Mucosa of descending colon (tissue), 3 donors: ENCODE measurements at regions not wholly inside any gene's neighbourhood (a gene's known extent, or its start where the extent isn't known, plus 50 kb on each side); places are given as distances from the start of the nearest gene placed in this dataset.

ENCODE experiments used
- ATAC-seq: fragments of 200-7000 bp; cut with Tn5 transposase; one replicate; pipeline ENCODE4 v1.9.1; 2020; ENCODE audit warnings: mild to moderate bottlenecking, moderate library complexity
- DNase-seq, 3 donors: peaks; one replicate each; pipeline ENCODE4 v3.0.0-alpha.2; 2020
- H3K36me3 ChIP-seq: fragments of 200-600 bp; one replicate; pipeline ENCODE4 v1.8.0; 2021; ENCODE audit warnings: low read depth, mild to moderate bottlenecking
- H3K4me1 ChIP-seq: fragments of 200-600 bp; one replicate; pipeline ENCODE4 v1.8.0; 2021; ENCODE audit warnings: low read depth, mild to moderate bottlenecking
- H3K4me3 ChIP-seq: fragments of 200-600 bp; one replicate; pipeline ENCODE4 v1.8.0; 2021; ENCODE audit warnings: mild to moderate bottlenecking
- H3K9me3 ChIP-seq: fragments of 200-600 bp; one replicate; pipeline ENCODE4 v1.8.0; 2021; ENCODE audit warnings: mild to moderate bottlenecking
- intact Hi-C, 2 donors: fragments of 100-400 bp; cut with DNase I in 1 of 2; cut with micrococcal nuclease in 1 of 2; formaldehyde crosslinking; loops; one replicate each; pipeline versions ENCODE4 v1.11.0 to v1.11.1; 2022; cut with DNase I, micrococcal nuclease
- TF ChIP-seq, protein P1 (sequence below): fragments of 200-600 bp; IDR thresholded peaks from one replicate; pipeline ENCODE4 v1.8.0; 2022; ENCODE audit warnings: antibody characterized with exemption, mild to moderate bottlenecking
- donor health status: DM: no; HTN: no; CAD: no; lungs with moderate emphysema.
- donor health status: DM: no; HTN: no; CAD: no.
- donor health status: DM: no; HTN: yes; CAD: no.

DNA sequence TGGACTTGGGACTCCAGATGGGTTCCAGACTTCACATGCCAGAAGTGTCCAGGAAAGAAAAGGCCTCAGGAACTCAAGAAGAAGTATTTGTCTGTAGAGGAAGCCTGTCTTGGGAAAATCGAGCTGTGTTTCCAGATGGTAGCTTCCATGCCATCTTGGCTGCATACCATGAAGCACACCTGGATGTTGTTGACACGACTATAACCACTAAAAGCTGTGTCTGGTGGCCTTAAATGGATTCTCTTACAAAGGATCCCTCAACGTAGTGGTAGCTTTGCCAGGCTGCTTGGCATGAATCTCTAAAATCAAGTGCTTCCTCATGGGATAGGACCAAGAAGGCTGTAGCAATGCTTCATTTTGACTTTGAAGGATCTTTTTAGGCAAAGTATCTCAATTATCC is 313.4 kb upstream of the BOD1L1 start:
- DNase-seq (no peak), ATAC-seq (no peak)
- Histone ChIP-seq H3K4me1 (no peaks in the 10 kb centered on the region), H3K4me3 (no peak overlapping the region), H3K9me3 (no peaks in the 10 kb centered on the region), H3K36me3 (no peaks in the 10 kb centered on the region)
- TF ChIP-seq, protein P1, sequence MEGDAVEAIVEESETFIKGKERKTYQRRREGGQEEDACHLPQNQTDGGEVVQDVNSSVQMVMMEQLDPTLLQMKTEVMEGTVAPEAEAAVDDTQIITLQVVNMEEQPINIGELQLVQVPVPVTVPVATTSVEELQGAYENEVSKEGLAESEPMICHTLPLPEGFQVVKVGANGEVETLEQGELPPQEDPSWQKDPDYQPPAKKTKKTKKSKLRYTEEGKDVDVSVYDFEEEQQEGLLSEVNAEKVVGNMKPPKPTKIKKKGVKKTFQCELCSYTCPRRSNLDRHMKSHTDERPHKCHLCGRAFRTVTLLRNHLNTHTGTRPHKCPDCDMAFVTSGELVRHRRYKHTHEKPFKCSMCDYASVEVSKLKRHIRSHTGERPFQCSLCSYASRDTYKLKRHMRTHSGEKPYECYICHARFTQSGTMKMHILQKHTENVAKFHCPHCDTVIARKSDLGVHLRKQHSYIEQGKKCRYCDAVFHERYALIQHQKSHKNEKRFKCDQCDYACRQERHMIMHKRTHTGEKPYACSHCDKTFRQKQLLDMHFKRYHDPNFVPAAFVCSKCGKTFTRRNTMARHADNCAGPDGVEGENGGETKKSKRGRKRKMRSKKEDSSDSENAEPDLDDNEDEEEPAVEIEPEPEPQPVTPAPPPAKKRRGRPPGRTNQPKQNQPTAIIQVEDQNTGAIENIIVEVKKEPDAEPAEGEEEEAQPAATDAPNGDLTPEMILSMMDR, result no peak
- intact Hi-C loops, result no loop called here

DNA sequence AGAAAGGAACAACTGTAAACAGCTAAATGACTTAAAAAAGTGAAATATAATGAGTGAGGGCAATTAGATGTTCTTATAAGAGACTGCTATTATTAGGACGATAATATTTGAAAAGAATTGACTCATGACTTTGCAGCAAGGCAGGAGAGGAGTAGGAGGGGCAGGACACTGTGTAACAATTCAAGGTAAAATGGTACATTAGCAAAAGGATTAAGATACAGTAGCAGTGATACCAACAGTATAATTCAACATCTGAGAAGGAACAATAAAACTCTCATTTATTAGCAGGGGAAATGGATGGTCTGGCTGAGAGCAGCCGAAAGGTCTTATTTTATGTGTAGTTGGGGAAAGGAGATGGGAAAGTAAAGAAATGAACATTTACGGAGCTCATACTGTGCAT is 315.5 kb upstream of the BOD1L1 start:
- no peaks in the 10 kb centered on the region for H3K9me3 ChIP-seq
- TF ChIP-seq, protein P1, result no peak
- intact Hi-C loops, result no loop called here
- no peak for ATAC-seq
- no peak overlapping the region for H3K4me3 ChIP-seq
- DNase-seq, result no peak
- no peaks in the 10 kb centered on the region for H3K36me3 ChIP-seq
- H3K4me1 ChIP-seq, result no peaks in the 10 kb centered on the region

DNA sequence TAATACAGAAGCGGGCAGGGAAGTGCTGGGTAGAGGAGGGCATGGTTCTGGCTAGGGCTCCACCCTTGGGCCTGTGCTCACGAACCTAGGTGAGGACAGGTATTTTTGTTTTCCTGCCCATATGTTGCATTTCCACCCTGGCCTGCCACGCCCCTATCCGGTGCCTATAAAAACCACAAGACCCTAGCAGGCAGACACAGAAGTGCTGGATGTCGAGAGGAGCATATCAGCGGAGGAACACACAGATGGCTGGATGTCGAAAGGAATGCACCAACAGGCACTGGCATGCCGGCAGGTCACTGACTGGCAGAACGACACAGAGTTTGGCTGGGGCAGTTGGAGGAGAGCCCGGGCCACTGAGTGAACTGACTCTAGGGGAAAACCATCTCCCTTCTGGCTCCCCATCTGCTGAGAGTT is 316.6 kb upstream of the BOD1L1 start:
- H3K36me3 ChIP-seq, result no peaks in the 10 kb centered on the region
- ATAC-seq (no peak), DNase-seq (no peak)
- H3K4me3 ChIP-seq, result no peak overlapping the region
- TF ChIP-seq, protein P1, result no peak
- no peaks in the 10 kb centered on the region for H3K9me3 ChIP-seq
- no peaks in the 10 kb centered on the region for H3K4me1 ChIP-seq
- intact Hi-C loops, result no loop called here

DNA sequence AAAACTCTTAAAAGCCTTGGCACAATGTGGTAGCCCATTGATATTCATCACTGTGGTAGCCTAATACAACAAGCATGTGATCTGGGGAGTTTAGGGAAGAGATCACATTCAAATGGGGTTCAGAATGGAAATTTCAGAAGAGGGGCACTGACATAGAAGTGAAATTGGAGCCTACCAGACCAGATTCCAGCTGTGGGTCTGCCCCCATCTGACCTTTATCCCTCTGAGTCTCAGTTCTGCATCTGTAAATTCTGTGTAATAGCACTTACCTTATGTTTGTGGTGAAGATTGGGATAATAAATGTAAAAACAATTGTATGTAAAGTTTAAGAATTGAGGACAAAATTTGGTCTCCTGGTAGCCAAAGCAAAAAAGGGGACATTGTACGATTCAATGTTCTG is 320.4 kb upstream of the BOD1L1 start:
- Histone ChIP-seq H3K4me1 (no peaks in the 10 kb centered on the region), H3K9me3 (no peaks in the 10 kb centered on the region), H3K4me3 (no peak overlapping the region), H3K36me3 (no peaks in the 10 kb centered on the region)
- ATAC-seq (no peak), DNase-seq (no peak)
- intact Hi-C loops, result no loop called here
- TF ChIP-seq, protein P1, result no peak

DNA sequence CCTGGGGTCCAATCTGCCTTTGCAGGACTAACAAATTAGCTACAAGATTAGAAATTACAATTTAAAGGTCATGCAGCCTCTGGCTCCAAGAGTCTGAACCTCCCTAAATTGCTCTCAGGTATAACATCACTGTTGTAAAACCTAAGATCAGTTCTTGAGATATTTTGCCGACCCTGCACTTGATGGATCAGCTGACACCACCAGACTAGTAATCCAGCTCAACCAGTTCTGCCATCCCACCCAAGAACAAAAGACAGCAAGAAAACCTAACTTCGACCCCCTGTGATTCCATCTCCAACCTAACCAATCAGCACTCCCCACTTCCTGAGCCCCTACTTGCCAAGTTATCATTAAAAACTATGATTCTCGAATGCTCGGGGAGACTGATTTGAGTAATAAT is 323.0 kb upstream of the BOD1L1 start:
- no peak overlapping the region for H3K4me3 ChIP-seq
- no peaks in the 10 kb centered on the region for H3K4me1 ChIP-seq
- no peaks in the 10 kb centered on the region for H3K36me3 ChIP-seq
- H3K9me3 ChIP-seq, result no peaks in the 10 kb centered on the region
- no peak for DNase-seq
- TF ChIP-seq, protein P1, result no peak
- intact Hi-C loops, result no loop called here
- no peak for ATAC-seq

DNA sequence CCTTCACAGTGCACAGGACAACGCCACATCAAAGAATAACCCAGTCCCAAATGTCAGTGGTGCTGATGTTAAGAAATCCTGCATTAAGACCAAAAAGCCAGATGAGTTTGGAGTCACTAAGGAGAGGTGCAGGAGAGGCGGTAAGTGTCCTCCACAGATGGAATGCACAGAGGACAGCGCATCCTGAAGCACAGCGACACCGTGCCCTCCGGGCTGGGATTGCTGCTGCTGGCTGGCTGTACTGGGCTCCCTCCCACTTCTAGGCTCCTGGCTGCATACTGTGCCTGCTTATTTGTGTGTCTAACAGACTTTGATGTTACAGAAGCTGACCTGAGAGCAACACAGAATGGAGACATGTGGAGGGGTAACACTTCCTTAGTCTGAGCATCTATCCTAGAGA is 325.6 kb upstream of the BOD1L1 start:
- H3K9me3 ChIP-seq, result no peaks in the 10 kb centered on the region
- TF ChIP-seq, protein P1, result no peak
- ATAC-seq, result no peak
- no peaks in the 10 kb centered on the region for H3K4me1 ChIP-seq
- no peak for DNase-seq
- H3K36me3 ChIP-seq, result no peaks in the 10 kb centered on the region
- intact Hi-C loops, result no loop called here
- H3K4me3 ChIP-seq, result no peak overlapping the region
